Fibroblast of skin of left biceps (primary cell): ENCODE measurements at regions not wholly inside any gene's neighbourhood (a gene's known extent, or its start where the extent isn't known, plus 50 kb on each side); places are given as distances from the start of the nearest gene placed in this dataset.
"Not testable (repeated sequence)": the region's sequence is repeated elsewhere in the genome, so short reads cannot be mapped to it uniquely, and the experiment has no call there.

Experiments used
- DNase-seq, 2 experiments: peaks; one replicate each; pipeline ENCODE4 v3.0.0-alpha.2; 2013; ENCODE audit warnings: low read depth in 2 of 2

DNA sequence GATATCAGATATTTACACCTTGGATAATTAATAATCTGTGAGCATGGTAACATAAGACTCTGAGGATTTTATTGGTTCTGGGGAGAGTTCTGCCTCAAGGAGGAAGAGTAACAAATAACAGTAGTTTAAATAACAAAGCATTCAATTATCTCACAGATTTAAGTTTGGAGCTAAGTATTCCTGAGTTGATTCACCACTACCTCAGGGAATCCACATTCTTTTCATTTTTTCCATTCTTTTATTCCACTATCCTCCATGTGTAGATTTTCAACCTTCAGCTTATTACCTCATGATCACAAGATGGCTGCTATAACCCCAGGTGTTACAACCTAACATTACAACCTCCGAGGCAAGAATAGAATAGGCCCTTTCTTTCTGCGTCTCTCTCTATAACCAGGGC, 252.2 kb upstream of the TOX3 start:
- no peak for DNase-seq

DNA sequence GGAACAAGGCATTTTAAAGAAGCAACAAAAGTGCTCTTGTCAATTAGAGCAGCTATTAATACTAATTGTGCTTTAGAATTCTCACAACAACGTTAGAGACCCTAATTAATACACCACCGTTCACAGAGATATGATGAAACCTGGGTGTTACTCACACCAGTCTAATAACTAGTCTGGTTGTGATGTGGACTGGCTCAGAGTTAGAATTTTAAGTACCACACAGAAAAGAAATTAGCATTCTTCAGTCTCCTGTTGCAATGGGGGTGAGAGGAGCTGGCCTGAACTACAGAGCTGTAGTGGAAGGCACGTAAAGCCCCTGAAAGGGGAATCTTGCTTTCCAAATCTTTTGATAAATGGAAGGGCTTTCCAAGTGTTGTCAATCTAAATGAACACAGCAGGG, 240.8 kb upstream of the TOX3 start:
- DNase-seq = no peak

DNA sequence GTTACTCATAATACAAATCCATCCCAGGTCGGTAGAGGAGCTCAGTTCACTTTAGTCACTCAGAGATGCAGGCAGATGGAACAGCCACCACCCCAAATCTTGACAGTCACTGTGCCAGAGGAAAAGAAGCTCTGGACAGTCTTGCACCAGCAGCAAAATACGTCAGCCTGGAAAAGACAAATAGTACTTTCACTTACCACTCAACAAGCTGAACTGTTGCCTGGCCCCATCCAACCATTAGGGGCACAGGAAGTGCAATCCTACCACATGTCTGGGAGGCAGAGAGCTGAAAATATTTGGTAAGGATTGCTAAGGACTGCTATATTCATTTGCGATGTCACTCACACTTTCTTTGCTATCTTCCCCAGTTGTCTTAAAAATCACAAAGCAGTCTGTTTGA, 239.1 kb upstream of the TOX3 start:
- no peak for DNase-seq

DNA sequence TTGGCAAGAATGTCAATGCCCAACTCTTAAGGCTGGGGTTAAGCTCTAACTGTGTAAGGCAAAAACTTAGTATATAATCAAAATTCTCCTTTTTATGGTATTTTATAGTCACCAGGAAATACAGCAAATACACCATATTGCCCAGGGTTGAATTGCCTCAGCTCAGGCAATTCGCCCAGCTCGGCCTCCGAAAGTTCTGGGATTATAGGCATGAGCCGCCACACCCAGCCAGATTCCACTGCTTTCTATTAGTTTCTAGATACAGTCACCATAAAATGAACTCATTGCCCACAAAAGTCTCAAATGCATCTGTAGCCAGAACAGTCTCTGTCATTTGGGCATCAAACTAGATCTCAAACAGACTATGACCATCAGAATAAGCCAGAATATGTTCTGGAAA, 238.7 kb upstream of the TOX3 start:
- no peak for DNase-seq

DNA sequence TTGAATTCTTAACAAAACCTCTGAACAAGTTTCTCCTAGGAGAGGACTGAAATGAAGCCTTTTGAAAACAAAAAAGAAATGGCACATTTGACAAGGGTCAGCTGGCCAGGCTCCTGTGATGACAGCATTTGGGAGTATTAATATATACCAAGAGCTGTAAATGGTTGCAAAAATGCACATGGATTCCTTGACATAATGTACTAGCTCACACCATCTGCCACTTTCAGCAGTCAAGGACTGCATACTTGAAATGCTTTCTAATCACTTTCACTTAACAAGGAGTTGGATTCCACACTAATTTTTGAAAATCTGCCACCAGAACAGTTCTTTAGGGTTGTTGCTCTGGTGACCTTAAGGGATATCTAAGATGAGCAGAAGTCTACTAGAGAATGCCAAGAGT, 236.7 kb upstream of the TOX3 start:
- DNase-seq = no peak

DNA sequence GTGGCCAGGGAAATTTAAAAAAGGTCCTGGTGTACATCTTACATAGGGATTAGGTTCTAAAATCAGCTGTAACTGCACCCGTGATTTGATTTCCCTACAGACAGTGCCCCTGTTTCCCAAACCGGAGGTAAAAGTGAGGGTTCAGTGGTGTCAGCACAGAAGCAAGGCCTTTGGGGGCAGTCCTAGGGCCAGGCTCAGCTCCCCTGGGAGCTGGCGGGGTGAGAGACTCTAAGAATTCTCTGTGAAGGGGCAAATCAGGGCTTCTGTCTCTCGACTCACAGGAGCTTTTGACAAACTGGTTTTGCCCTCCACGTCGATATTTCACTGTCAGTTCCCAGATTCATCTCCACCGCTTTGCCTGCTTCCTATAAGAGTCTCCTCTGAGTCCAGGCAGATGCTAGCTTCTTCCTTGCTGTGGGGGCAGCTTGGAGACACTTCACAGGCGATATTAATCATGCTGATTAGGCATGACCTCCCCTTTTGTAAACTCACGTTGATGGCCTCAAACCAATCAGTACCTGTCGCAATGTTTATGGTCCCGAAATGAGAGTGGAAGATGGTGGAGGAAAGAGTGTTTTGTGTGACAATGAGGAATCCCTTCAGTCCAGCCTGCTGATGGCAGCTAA, 234.2 kb upstream of the TOX3 start:
- no peak for DNase-seq

DNA sequence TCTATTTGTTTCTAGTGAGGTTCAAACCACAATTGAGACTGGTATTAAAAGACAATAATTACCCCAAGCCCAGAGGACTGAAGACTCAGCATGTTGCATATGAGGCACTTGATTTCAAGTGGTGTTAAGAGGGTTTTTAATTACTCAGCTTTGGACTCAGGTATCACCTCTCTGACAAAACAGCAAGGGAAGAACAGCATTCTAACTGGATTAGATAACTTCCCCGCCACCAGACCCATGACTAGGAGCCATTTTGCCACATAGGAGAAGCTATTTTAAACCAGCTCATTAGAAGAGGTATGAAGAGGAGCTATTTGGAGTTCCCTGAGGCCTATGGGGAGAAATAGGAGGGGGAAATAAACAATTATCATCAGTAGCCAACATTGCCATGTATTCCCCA, 226.1 kb upstream of the TOX3 start:
- no peak for DNase-seq

DNA sequence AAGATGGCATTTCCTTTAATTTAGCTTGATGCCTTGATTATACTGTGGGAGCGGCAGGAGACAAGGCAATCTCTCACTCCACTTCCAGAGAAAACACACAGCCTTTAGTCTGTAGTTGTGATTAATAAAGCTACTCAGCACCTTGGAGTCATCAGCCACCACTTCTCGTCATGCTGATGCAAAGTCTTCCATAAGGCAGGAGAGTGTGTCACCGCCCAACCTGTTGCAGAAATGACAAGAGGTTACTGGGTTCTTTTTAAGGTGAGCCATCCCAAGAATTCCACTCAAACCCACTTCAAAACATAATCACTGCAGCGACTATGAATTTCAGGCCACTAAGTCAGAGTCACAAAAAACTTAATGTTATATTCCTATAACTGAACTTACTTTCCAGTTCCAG, 223.9 kb upstream of the TOX3 start:
- no peak for DNase-seq

DNA sequence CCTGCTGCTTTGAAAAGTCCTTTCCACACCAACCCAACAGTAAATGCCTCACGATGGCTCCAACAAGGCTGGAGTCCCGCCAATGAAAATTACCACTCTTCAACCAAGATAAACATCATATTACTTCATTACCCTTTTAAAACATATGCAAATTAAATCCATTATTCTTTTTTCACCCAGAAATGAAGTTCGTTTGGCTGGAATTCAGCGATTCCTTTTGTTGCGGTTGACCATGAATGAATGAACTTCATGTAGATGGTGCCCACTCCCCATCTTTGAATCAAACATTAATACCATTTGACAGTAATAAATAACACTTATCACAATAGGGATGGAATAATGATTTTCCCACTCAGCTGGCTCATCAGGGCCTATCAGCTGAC, 211.5 kb upstream of the TOX3 start:
- no peak for DNase-seq

DNA sequence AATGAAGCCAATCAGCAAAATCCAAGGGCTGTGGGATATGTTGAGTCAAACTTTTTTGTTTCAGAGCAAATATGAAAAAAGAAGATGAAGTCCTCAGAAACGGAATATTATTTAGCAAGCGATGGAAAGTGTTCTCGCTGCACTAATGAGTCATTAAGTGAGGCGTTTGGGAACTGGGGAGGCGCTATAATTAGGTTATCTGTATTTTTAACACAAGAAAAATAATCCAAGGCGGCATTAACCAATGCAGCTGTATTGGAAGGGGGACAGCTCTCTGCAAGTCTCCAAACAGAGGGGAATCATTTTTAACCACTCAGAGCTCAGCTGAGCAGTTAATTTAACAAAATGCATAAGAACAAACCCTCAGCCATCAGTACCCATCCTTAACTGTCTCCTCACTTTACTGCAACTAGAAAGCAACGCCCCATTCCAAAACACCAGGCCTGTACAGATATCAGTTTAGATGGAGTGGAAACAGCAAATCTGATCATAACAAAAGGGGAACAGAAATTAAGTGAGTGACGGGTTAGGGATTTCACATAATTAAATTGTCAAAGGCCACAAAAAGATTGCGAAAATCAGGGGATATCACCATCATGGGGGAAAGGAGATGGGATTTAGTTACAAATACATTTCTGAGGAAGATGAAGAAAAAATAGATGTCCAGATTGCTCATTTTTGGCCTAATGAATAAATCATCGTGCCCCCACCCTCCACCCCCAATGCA, 211.0 kb upstream of the TOX3 start:
- no peak for DNase-seq

DNA sequence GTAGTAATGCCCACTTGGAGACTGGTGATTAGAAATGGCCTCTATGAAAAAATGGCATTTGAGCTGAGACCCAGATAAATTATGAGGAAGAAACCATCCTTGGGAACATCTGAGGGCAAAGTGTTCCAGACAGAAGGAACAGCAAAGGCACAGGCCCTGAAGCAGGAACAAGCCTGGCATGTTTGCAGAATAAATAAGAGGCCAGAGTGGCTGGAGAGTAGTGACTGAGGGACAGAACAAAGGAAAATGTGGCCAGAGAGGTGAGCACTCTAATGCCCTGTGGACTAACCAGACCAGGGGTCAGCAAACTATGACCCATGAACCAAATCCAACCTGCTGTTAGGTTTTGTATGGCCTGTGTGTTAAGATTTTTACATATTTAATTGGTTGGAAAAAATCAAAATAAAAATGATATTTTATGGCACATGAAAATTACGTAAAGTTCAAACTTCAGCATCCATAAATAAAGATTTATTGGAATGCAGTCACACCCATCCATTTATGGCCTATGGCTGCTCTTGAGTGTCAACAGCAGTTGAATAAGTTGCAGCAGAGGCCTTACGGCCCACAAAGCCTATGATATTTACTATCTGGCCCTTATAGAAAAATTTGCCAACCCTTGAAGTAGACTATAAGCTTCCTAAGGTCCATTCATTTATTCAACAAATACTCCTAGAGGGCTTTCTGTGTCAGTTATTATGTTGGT, 210.0 kb upstream of the TOX3 start:
- DNase-seq = no peak

DNA sequence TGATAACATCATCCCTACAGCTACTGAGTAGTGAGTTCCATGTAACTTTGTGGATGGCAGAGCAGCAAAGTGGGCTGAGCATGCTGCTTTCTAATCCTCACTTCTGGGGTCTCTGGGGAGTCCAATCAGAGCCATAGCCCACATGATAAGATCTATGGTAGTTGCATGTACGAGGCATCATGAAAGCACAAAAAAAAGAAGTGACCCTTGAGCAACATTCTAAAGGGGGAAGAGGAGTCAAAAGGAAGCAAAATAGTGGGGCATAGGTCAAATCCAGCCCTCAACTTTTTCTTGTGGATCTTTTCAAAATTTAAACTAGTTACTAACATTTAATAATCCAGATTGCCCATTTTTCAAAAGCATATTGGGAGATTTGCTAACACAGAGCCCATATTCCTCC, 208.5 kb upstream of the TOX3 start:
- no peak for DNase-seq

DNA sequence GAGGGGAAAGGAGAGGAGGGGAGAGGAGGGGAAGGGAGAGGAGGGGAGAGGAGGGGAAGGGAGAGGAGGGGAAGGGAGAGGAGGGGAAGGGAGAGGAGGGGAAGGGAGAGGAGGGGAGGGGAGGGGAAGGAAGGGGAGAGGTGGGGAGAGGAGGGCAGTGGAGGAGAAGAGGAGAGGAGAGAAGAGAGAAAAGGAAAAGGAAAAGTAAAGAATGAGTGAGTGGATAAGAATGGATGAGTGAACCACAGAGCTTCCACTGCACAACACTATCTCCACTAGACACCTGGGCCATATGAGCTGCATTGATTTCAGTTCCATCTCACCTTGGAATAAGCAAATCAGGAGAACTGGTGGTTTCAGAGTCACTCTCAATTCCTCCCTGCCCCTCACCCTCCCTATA, 204.1 kb upstream of the TOX3 start:
- no peak for DNase-seq

DNA sequence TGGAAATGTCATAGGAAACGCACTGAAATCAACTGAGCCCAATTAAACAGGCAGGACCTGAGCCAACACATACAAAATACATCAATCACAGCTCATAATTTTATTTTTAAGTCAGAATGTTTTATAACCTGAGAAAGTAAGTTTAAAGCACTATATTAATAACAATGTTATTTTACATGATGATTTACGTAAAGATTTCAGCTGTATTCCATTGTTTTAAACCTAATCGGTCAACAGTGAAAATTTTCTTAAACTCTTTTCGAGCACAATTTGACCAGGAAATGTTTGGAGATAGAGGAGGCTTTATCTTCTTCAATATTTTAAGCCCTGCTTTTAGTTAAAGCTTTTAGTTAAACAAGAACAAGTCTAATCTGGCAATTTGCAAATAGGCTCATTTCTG, 201.8 kb upstream of the TOX3 start:
- no peak for DNase-seq

DNA sequence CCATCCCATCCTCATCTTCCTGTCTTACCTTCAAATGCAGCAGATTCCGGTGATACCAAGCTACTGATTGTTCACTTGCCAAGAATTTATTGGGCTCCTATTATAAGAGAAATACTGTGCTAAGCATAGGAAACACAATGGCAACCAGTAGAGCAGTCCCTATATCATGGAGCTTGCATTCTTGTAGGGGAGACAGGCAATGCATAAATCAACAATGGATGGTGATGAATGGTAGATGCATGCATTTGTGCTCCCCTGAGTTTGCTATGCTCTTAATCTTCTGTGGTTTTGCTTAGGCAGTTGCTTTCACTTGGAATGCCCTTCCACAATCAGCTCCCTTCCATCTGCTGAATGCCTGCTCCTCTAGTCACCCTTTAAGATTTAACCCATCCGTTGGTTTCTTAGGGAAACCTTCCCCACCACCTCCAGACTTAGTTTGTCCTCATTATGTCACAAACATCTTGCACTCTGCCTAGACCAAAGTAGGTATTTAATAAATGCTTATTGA, 200.2 kb upstream of the TOX3 start:
- DNase-seq = no peak

DNA sequence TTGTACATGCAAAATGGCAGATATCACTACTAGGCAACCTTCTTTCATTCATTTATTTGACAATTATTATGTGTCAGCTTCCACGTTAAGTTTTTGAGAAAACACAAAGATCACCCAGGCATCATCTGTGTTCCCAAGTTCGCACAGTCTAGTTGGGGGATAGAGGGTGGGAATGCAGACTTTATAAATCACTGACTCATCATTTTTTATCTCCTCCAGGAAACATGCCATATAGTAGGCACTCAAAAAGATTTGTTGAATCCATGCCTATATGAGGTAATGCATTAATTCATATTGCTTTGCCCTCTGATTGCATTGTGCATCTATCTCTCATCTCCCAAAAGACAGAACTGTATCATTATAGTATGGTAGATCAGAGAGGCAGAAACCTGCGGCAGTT, 196.8 kb upstream of the TOX3 start:
- no peak for DNase-seq

DNA sequence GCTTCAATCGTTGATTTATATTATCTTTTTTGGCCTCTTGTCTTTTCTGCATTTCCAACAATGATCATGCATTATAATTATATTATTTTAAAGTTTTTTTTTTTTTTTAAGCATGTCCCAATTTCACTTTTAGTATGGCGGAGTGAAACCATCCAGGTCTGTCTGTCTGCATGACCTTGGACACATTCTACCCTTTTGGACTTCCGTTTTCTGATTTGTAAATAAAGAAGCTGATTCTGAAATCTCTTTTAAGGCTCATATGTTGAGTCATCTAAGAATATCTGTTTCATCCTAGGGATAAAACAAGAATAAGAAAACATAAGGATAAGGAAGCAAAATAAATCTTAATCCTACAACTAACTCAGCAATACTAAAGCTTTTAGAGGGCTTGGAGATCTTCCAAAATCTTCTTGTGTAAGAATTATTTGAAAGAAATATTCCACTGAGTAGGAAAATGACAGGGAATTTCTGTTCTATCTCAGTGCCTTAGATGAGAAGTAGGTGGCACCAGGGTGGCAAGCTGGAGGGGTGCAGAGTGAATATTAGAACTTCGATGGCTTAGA, 195.7 kb upstream of the TOX3 start:
- no peak for DNase-seq

DNA sequence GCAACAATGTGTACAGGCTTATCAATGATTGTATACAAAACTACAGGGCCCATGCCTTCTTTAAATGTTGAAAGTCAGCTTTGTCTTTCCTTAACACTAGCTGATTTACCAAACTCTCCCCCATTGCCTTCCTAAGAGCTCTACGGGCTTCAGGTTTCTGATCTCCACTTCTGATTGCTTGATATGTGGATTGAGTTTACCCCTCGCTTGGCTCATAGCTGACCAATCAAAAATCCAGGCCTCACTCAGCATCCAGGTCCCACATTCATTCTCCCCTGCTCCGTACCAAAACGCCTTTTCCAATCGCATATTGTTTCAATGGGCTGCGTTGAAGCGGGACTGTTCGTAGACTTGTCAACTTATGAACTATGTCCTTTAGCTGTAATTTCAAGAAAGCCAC, 195.1 kb upstream of the TOX3 start:
- DNase-seq = no peak

DNA sequence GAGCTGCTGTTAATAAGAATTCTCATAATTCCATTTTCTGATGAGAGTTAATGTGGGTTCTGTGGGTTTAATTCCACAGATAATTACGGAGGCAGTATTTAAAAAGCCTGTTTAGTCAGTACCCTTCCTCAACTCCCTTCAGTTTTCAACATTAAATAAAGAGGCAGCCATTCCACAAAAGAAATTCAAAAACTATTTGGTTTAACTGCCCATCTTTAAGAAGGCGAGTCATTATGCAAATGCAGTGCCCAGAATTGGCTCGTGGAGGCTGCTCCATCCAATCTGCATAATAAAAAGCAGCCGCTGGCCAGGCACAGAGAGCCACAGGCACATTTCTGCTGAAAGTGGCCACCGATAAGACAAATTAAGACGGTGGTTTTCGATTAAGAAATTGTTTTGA, 194.4 kb upstream of the TOX3 start:
- DNase-seq = no peak

DNA sequence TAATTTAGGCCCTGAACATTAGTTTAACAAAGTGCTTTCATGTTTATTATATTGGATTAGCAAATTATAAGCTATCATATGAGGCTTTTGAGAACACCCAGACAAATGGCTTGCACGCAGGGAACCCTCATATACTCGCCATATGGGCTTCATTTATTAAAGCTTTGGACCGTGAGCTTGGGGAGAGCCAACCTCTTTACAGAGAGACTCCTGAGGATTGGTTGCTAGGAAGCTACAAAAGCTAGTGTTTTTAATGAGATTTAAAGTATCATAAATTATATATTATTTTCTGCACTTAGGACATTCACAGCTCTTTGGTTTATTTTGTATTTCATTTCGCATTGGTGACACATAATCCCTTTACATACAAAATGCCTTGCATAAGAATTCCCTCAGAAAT, 193.8 kb upstream of the TOX3 start:
- DNase-seq = no peak

DNA sequence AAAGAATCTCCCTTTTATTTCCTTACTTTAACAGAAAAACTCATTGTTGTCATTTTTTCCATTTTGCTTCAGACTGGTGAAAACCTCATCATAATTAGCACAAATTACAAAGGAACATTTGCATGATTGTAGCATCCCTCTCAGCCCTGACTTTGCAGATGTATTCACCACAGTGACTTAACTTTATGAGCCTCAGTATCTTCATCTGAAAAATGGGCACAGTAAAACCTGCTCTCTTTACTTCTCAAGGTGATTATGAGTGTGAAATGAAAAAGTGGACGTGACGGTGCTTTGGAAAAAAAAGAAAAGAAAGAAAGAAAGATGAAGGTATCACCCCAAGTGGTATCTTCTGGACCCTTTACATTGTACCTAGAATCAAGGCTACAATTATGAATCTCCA, 193.4 kb upstream of the TOX3 start:
- no peak for DNase-seq

DNA sequence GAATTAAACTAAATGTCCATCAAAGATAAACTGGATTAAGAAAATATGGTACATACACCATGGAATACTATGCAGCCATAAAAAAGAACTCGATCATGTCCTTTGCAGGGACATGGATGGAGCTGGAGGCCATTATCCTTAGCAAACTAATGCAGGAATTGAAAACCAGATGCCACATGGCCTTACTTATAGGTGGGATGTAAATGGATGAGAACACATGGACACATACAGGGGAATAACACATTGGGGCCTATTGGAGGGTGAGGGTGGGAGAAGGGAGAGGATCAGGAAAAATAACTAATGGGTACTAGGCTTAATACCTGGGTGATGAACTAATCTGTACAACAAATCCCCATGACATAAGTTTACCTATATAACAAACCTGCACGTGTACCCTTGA, 192.0 kb upstream of the TOX3 start:
- not testable (repeated sequence) for DNase-seq
